ENCODE measurements at regions not wholly inside any gene's neighbourhood (a gene's known extent, or its start where the extent isn't known, plus 50 kb on each side); places are given as distances from the start of the nearest gene placed in this dataset.
"Not testable (repeated sequence)": the region's sequence is repeated elsewhere in the genome, so short reads cannot be mapped to it uniquely, and the experiment has no call there.

- no peak for DNase-seq
Measured at GRCh38 chr10:55740110-55740509, 620.9 kb downstream of the ZWINT start.

GRCh38 chr10:55734112-55734511 is 626.9 kb downstream of the ZWINT start:
- no peak for DNase-seq

GRCh38 chr10:55704950-55705349 is 656.1 kb downstream of the ZWINT start:
- DNase-seq: no peak

GRCh38 chr10:55668326-55668922 is 692.6 kb downstream of the ZWINT start:
- DNase-seq: no peak

GRCh38 chr10:55653531-55653930 is 707.5 kb downstream of the ZWINT start:
- DNase-seq: no peak

GRCh38 chr10:55641601-55642000 is 719.5 kb downstream of the ZWINT start:
- no peak for DNase-seq

- DNase-seq: no peak
Measured at GRCh38 chr10:55631071-55631654, 729.9 kb downstream of the ZWINT start.

GRCh38 chr10:55630491-55631056 is 730.5 kb downstream of the ZWINT start:
- DNase-seq: no peak

- DNase-seq: no peak
Measured at GRCh38 chr10:55629793-55630490, 731.1 kb downstream of the ZWINT start.

- no peak for DNase-seq
Measured at GRCh38 chr10:55628260-55628701, 732.8 kb downstream of the ZWINT start.

GRCh38 chr10:55627501-55628051 is 733.5 kb downstream of the ZWINT start:
- DNase-seq: no peak

GRCh38 chr10:55601690-55602478 is 759.2 kb downstream of the ZWINT start:
- peak; percentile 2 for DNase-seq

GRCh38 chr10:55551603-55552002 is 750.6 kb upstream of the PCDH15 start:
- DNase-seq: no peak

- DNase-seq: no peak
Measured at GRCh38 chr10:55550236-55550635, 749.2 kb upstream of the PCDH15 start.

GRCh38 chr10:55537497-55537896 is 736.5 kb upstream of the PCDH15 start:
- not testable (repeated sequence) for DNase-seq

- DNase-seq: no peak
Measured at GRCh38 chr10:55519264-55519663, 718.2 kb upstream of the PCDH15 start.

- not testable (repeated sequence) for DNase-seq
Measured at GRCh38 chr10:55518416-55518815, 717.4 kb upstream of the PCDH15 start.

GRCh38 chr10:55509168-55509567 is 708.1 kb upstream of the PCDH15 start:
- no peak for DNase-seq

GRCh38 chr10:55500931-55501559 is 700.0 kb upstream of the PCDH15 start:
- peak; percentile 2 for DNase-seq

- DNase-seq: no peak
Measured at GRCh38 chr10:55497893-55498499, 697.0 kb upstream of the PCDH15 start.

- no peak for DNase-seq
Measured at GRCh38 chr10:55495555-55495954, 694.5 kb upstream of the PCDH15 start.

- no peak for DNase-seq
Measured at GRCh38 chr10:55491712-55492111, 690.7 kb upstream of the PCDH15 start.

Measured in NCI-H526 treated with DMSO at 0.1 percent for 48 hours (cell line).